Stimulated activated CD4-positive, alpha-beta T cell treated with anti-CD3 and anti-CD28 coated beads, Interleukin-2, amount 100 ng/mL, for 4 hours (primary cell): ENCODE measurements at regions not wholly inside any gene's neighbourhood (a gene's known extent, or its start where the extent isn't known, plus 50 kb on each side); places are given as distances from the start of the nearest gene placed in this dataset.

Experiments used
- DNase-seq: peaks from one replicate; pipeline ENCODE4 v3.0.0-alpha.2; 2020; ENCODE audit warnings: low read depth

DNA sequence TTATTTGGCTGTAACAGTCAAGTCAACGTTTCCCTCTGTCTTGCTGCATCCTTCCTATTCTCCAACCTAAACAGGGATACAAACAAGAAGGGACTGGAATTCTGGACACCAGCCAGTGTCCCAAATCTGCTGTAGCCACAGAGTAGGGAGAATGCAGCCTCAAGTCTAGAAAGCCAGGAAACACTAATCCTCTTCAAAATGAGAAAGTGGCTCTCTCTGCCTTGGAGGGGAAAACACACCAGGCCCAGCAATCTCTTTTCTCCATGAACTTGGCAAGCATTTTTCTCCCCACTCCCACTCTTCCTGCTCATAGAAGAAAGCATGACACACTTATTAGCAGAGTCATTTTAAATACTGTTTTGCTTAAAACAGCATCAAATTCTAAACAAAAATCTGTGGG, 781.7 kb downstream of the SQOR start:
- no peak for DNase-seq

DNA sequence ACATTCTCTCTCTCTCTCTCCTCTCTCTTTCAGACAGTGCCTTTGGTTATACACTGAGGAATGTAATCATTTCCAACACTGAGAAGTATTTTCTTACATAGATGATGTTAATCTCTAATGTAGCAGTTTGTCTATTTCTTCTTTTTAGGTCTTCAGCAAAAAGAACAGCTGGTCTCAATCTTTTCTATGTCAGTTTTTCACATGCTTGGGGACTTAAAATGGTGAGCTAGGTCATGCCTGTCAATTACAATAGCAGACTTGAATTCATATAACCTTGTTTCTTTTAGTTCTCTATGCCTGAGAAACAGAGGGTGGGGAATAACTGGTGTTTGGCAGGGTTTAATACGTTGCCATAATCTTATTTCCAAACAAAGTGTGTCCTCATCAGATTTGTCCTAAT, 786.2 kb downstream of the SQOR start:
- DNase-seq, result no peak

GRCh38 chr15:46441294-46442062, 806.6 kb downstream of the SQOR start:
- DNase-seq, result no peak

GRCh38 chr15:46442184-46442583, 807.4 kb downstream of the SQOR start:
- DNase-seq, result no peak

DNA sequence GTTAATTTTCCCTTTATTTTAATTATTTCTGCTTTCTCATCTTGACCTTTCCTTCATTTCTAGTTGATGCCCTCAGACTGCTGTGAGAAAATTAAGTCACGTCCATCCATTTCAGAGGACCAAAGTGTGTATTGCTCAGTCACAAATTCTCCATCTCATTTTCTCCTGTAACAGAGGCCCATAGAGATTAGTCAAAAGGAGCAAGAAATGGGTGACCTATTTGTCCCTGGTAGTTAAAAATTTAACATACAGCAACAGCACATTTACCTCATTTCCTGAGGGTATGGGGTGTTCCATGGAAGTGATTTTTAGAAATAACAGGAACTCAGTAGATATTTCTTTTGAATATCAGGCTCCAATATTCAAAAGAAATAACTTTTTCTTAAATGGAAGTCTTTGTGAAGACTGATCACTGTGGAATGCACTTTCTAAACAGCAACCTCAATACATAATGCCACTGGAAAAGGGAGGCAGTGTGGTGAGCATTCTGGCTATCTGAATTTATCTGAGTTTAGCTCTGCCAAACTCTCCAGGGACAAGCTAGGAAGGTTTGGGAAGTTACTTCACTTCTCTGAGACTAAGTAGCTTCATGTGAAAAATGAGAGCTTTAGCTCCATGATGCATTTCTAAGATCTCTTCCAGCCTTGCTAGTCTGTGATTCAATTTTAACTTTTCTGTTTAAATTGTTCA, 808.2 kb downstream of the SQOR start:
- DNase-seq, result no peak

DNA sequence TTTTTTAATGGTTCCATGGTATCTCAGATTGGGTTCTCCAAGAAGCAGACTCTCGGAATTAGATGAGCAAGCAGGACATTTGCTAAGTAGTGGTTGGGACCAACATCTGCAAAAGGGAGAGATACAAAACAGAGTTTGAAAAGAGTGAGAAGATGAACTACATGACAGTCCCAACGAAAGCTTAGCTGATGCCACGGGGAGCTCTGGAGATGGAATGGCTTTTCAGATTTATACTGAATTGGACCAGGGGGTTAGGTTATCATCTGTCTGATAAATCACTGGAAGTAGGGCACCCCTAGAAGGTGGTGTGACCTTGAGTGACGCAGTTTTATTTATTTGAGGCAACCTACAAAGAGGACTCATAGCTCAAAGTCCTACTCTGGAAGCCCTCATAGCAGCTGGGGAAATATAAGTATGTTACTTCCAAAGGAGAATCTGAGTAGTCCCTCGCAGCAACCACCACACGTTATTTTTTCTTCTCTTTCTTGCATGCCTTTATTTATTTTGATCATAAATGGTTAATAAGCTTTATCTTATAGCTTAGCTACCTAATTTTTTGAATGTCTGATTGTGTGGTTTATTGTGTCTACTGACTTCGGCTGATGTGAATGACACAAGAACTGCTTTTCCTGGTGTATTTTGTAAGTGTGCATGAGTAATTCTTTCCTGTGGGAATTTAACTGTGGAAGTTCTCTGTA, 815.4 kb downstream of the SQOR start:
- no peak for DNase-seq

- DNase-seq, result no peak
Observed at GRCh38 chr15:46450810-46451182, 816.0 kb downstream of the SQOR start.

- DNase-seq, result no peak
Observed at GRCh38 chr15:46452297-46452820, 817.5 kb downstream of the SQOR start.

DNA sequence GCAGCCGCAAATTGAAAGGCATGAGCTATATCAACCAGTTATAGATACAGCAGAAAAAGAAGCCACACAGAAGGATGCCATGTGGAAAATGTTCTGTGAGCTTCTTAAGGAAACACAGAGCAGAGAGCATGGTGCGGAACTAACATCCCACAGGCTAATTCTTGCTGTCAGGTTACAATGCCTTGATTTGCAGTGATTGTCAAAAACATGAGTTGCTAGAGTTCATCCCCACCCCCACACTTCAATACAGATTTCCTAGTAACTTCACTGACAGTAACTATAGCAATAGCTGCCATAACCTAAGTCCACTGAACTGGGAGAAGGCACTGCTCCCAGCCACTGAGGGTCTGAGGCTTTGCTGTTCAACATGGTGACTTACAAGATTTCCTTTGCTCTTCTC, 821.6 kb downstream of the SQOR start:
- DNase-seq, result no peak

- no peak for DNase-seq
Observed at GRCh38 chr15:46460431-46461094, 825.7 kb downstream of the SQOR start.

GRCh38 chr15:46461416-46461815, 826.6 kb downstream of the SQOR start:
- no peak for DNase-seq

- DNase-seq, result no peak
Observed at GRCh38 chr15:46467041-46467440, 832.2 kb downstream of the SQOR start.

GRCh38 chr15:46471096-46471495, 836.3 kb downstream of the SQOR start:
- DNase-seq, result no peak

- DNase-seq, result no peak
Observed at GRCh38 chr15:46489276-46489675, 854.4 kb downstream of the SQOR start.

DNA sequence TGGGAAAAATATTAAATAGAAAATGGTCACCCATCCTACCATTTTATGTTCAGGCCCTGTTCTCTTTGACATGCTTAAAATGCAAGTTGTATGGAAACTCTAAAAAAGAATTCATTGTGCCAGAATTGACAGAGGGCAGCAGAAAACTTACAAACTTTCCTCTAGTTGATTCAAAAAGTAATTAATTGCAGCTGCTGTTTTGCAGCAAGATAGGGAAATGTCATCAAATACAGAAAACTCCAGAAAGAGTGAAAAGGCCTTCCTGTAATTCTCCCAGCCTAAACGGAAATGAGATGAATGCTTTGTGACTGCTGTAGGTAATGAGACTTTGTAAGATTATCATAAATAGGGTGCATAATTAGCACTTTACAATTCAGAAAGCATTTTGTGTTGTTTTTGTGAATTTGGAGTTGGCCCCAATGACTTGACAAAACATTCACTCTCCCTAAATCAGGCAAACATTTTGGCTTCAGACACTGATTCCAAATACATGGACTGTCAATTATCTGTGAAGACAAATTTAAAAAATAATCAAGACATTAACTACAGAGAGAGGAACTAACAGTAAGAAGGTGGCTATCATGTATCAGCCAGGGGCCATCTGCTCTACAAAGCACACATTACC, 861.8 kb downstream of the SQOR start:
- DNase-seq, result no peak

GRCh38 chr15:46502667-46503066, 867.8 kb downstream of the SQOR start:
- DNase-seq, result no peak

DNA sequence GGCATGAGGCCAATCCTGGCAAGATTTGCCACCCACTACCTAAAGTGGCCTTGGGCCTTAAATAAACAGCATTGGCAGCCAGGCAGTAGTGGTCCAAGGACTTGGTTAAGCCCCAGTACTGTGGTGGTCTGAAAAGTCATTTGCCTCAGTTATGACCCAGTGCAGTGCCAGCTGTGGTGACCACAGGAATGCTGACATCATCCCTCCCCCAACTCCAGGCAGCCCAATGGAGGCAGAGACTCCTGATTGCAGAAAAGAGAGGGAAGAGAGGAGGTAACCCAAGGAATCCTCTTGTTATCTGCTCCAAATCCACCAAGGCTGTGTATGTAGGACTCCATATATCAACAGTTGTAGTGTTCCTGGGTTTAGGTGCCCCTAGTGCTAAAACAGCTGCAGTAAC, 883.6 kb downstream of the SQOR start:
- no peak for DNase-seq

GRCh38 chr15:46523701-46524100, 888.9 kb downstream of the SQOR start:
- no peak for DNase-seq

DNA sequence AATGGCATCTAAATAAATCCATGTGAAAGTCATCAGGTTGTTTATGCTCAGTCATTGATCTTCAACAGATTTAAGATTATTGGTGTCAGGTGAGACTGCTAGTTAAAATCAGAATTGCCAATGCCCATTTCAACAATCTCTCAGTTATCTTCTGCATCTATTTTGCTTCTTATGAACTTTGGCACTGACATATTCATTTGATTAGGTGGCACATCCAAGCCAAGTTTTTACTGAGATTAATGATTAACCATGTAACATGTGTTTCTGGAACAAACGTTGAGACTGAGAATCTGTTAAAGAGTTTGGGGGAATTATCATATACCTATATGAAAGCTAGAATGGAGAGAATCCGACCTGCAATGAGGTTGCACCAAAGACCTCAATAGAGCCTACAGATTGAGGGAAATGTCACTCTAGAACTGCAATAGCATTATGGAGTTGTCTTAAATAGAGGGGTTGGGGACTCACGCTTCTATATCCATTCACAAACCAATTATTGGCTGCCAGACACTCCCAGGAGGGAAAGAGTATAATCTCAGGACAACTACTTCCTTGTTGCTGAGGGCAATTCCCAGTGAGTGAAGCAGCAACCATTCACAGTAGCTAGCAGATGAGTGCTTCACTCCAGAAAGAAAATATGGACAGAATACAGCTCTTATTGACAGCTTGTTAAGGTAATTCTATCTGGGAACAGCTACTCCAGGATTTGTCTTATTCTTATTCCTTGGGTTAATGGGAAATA, 891.3 kb downstream of the SQOR start:
- no peak for DNase-seq

GRCh38 chr15:46526726-46527110, 891.9 kb downstream of the SQOR start:
- no peak for DNase-seq

GRCh38 chr15:46543626-46544025, 908.8 kb downstream of the SQOR start:
- no peak for DNase-seq
